Uterus (tissue), 3 donors: ENCODE measurements at regions not wholly inside any gene's neighbourhood (a gene's known extent, or its start where the extent isn't known, plus 50 kb on each side); places are given as distances from the start of the nearest gene placed in this dataset.
A peak's percentile ranks its signal among the peaks of the same experiment; 100 is the strongest.

Experiments
- DNase-seq, 2 donors: peaks; one replicate each; pipeline ENCODE4 v3.0.0-alpha.2; 2019 to 2020
- H3K27ac ChIP-seq, 2 donors: fragments of 200-600 bp; sonication (generic); 1 replicate in 1 of 2; 2 replicates in 1 of 2; pipeline ENCODE4 v1.5.1; 2016 to 2018
- H3K27me3 ChIP-seq, 2 donors: fragments of 200-600 bp; sonication (generic); one replicate each; pipeline ENCODE4 v1.5.1; 2018 to 2019; ENCODE audit warnings: control low read depth in 1 of 2
- H3K36me3 ChIP-seq, 2 donors: fragments of 200-600 bp; sonication (generic); one replicate each; pipeline ENCODE4 v1.5.1; 2019; ENCODE audit warnings: control low read depth in 1 of 2
- H3K4me1 ChIP-seq, 2 donors: fragments of 200-600 bp; sonication (generic); one replicate each; pipeline ENCODE4 v1.5.1; 2018 to 2019; ENCODE audit warnings: control low read depth in 1 of 2
- H3K4me3 ChIP-seq, 2 donors: fragments of 200-600 bp; sonication (generic); 1 replicate in 1 of 2; 2 replicates in 1 of 2; pipeline ENCODE4 v1.5.1; 2018 to 2019; ENCODE audit warnings: mild to moderate bottlenecking in 1 of 2
- H3K9me3 ChIP-seq, 2 donors: fragments of 200-600 bp; sonication (generic); one replicate each; pipeline ENCODE4 v1.5.1; 2019; ENCODE audit warnings: control low read depth in 1 of 2
- CTCF ChIP-seq, 4 experiments: fragments of 200-600 bp in 2 of 4; fragments of 450-650 bp in 2 of 4; sonication (generic) in 2 of 4; IDR thresholded peaks; one replicate each; pipeline ENCODE4 v1.5.1; 2016 to 2019; ENCODE audit warnings: antibody characterized with exemption in 4 of 4, mild to moderate bottlenecking in 2 of 4, moderate library complexity in 1 of 4
- POLR2A ChIP-seq, 2 donors: fragments of 450-650 bp; IDR thresholded peaks; one replicate each; pipeline ENCODE4 v1.6.1; 2016; ENCODE audit warnings: antibody characterized with exemption in 2 of 2, mild to moderate bottlenecking in 1 of 2, moderate library complexity in 1 of 2
- intact Hi-C: fragments of 100-400 bp; cut with DNase I; formaldehyde crosslinking; loops from one replicate; pipeline ENCODE4 v1.15.1; 2023; ENCODE audit warnings: low total_unique reads
- donor health status: DM: yes; HTN: yes; CAD: no.

GRCh38 chr6:4351520-4352321 is 216.3 kb upstream of the ECI2 start:
- no peaks in the 10 kb centered on the region for H3K36me3 ChIP-seq
- H3K27me3 ChIP-seq, result no peaks in the 10 kb centered on the region
- H3K4me1 ChIP-seq, result no peaks in the 10 kb centered on the region
- H3K4me3 ChIP-seq, result no peak overlapping the region
- H3K9me3 ChIP-seq, result no peaks in the 10 kb centered on the region
- peak overlapping the region; percentile 44 to 70 for H3K27ac ChIP-seq
- TF ChIP-seq CTCF (IDR thresholded peaks at IDR 0.05) (no peak), POLR2A (IDR thresholded peaks at IDR 0.05) (no peak)
- intact Hi-C loops, result no loop called here
- DNase-seq, result peak; percentile 59 to 75

GRCh38 chr6:4350567-4351519 is 215.5 kb upstream of the ECI2 start:
- Histone ChIP-seq H3K4me1 (no peaks in the 10 kb centered on the region), H3K9me3 (no peaks in the 10 kb centered on the region), H3K36me3 (no peaks in the 10 kb centered on the region), H3K27me3 (no peaks in the 10 kb centered on the region), H3K27ac (peak overlapping the region in 1 of 2 donors; percentile 70), H3K4me3 (no peak overlapping the region)
- intact Hi-C loops, result no loop called here
- TF ChIP-seq POLR2A (IDR thresholded peaks at IDR 0.05), result no peak
- no peak for TF ChIP-seq CTCF (IDR thresholded peaks at IDR 0.05)
- DNase-seq, result peak in 1 of 2 donors; percentile 55

DNA sequence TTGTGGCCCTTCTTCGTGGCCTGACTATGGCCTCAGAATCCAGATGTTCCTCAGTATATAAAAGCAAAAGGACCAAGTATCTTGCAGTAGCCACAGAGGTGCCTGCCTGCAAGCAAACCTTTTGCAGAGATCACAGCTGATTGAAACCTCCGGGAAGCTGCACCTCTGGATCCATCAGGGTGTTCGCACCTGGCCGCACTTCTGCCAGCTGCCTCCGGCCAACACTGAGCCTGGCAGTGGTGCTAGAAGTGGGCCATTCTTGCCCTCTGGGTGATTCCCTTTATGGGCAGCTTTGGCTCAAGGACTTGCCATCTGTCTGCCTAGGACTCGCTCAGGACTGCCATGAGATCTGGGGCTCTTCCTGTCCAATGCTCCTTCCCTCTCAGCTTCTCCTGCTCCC is 214.6 kb upstream of the ECI2 start:
- intact Hi-C loops, result no loop called here
- no peak for DNase-seq
- TF ChIP-seq POLR2A (IDR thresholded peaks at IDR 0.05) (no peak), CTCF (IDR thresholded peaks at IDR 0.05) (no peak)

GRCh38 chr6:4349323-4349722 is 213.9 kb upstream of the ECI2 start:
- Histone ChIP-seq H3K4me1 (no peaks in the 10 kb centered on the region), H3K27me3 (no peaks in the 10 kb centered on the region), H3K36me3 (no peaks in the 10 kb centered on the region), H3K4me3 (no peak overlapping the region), H3K9me3 (no peaks in the 10 kb centered on the region), H3K27ac (no peak overlapping the region)
- intact Hi-C loops, result no loop called here
- TF ChIP-seq POLR2A (IDR thresholded peaks at IDR 0.05) (no peak), CTCF (IDR thresholded peaks at IDR 0.05) (no peak)
- no peak for DNase-seq

More for the DNA sequence above, 214.6 kb upstream of the ECI2 start:
- Histone ChIP-seq H3K27ac (no peak overlapping the region), H3K4me1 (no peaks in the 10 kb centered on the region), H3K36me3 (no peaks in the 10 kb centered on the region), H3K4me3 (no peak overlapping the region), H3K9me3 (no peaks in the 10 kb centered on the region), H3K27me3 (no peaks in the 10 kb centered on the region)
